Mucosa of descending colon (tissue), 3 donors: ENCODE measurements at regions not wholly inside any gene's neighbourhood (a gene's known extent, or its start where the extent isn't known, plus 50 kb on each side); places are given as distances from the start of the nearest gene placed in this dataset.

Source experiments
- ATAC-seq: fragments of 200-7000 bp; cut with Tn5 transposase; one replicate; pipeline ENCODE4 v1.9.1; 2020; ENCODE audit warnings: mild to moderate bottlenecking, moderate library complexity
- DNase-seq, 3 donors: peaks; one replicate each; pipeline ENCODE4 v3.0.0-alpha.2; 2020
- H3K36me3 ChIP-seq: fragments of 200-600 bp; one replicate; pipeline ENCODE4 v1.8.0; 2021; ENCODE audit warnings: low read depth, mild to moderate bottlenecking
- H3K4me1 ChIP-seq: fragments of 200-600 bp; one replicate; pipeline ENCODE4 v1.8.0; 2021; ENCODE audit warnings: low read depth, mild to moderate bottlenecking
- H3K4me3 ChIP-seq: fragments of 200-600 bp; one replicate; pipeline ENCODE4 v1.8.0; 2021; ENCODE audit warnings: mild to moderate bottlenecking
- H3K9me3 ChIP-seq: fragments of 200-600 bp; one replicate; pipeline ENCODE4 v1.8.0; 2021; ENCODE audit warnings: mild to moderate bottlenecking
- CTCF ChIP-seq: fragments of 200-600 bp; IDR thresholded peaks from one replicate; pipeline ENCODE4 v1.8.0; 2022; ENCODE audit warnings: antibody characterized with exemption, mild to moderate bottlenecking
- intact Hi-C, 2 donors: fragments of 100-400 bp; cut with DNase I in 1 of 2; cut with micrococcal nuclease in 1 of 2; formaldehyde crosslinking; loops; one replicate each; pipeline versions ENCODE4 v1.11.0 to v1.11.1; 2022; cut with DNase I, micrococcal nuclease
- donor health status: DM: no; HTN: no; CAD: no; lungs with moderate emphysema.
- donor health status: DM: no; HTN: no; CAD: no.
- donor health status: DM: no; HTN: yes; CAD: no.

- no peaks in the 10 kb centered on the region for H3K4me1 ChIP-seq
- TF ChIP-seq CTCF, result no peak
- H3K9me3 ChIP-seq, result peaks cover 9% of the 10 kb centered on the region
- DNase-seq (no peak), ATAC-seq (no peak)
- H3K4me3 ChIP-seq, result no peak overlapping the region
- intact Hi-C loops, result no loop called here
- no peaks in the 10 kb centered on the region for H3K36me3 ChIP-seq
Measured at GRCh38 chr5:13994621-13995253, 50.2 kb upstream of the DNAH5 start.
